ENCODE measurements at regions not wholly inside any gene's neighbourhood (a gene's known extent, or its start where the extent isn't known, plus 50 kb on each side); places are given as distances from the start of the nearest gene placed in this dataset.

DNA sequence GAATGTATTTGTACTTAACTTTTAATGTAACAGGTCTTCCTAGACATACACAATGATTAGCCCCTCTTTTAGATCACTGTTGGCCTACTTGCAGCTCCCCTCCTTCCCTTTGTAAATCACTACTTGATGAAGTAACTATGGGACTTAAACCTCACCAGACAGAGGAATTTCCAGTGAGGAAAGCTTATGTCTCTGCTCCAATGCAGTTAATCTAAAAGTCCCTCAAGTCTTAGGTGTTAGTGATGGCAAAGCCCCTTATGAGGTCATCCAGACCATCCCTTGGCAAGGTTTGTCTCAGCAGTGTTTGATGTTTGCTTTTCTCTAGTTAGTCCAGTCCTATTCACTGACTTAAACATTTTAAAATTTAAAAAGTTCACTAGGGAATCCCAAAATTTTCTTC is 877.3 kb upstream of the INTU start:
- H3K36me3 ChIP-seq (ENCODE audit: control insufficient read depth in 2 of 2, insufficient read depth in 2 of 2, low read length in 1 of 2), result no peaks in the 10 kb centered on the region
- H3K4me1 ChIP-seq (ENCODE audit: control insufficient read depth, insufficient read depth, low read length), result no peaks in the 10 kb centered on the region
- no peaks in the 10 kb centered on the region for H3K79me2 ChIP-seq (ENCODE audit: control insufficient read depth, insufficient read depth, low read length)
- intact Hi-C loops (cut with micrococcal nuclease; ENCODE audit: unreplicated experiment), result no loop called here
- ChIA-PET POLR2A (no interaction called here), SMC1A (ENCODE audit: uncharacterized antibody, unreplicated experiment) (interaction anchor here (2.1 kb wide), 1 partner anchor 13 kb away, joined by 4 read pairs; no protein-coding TSS in a partner anchor), CTCF (no interaction called here), RAD21 (ENCODE audit: unreplicated experiment) (no interaction called here)
- H3K4me2 ChIP-seq (ENCODE audit: control insufficient read depth, insufficient read depth), result no peak overlapping the region
- FAIRE-seq (no peak), ATAC-seq (no peak), DNase-seq (ENCODE audit: low read depth, low spot score) (no peak)
- in situ Hi-C loops (cut with MboI), result no loop called here
- no peak overlapping the region for H3K9ac ChIP-seq (ENCODE audit: control insufficient read depth, insufficient read depth, low read length)
- no peaks in the 10 kb centered on the region for H3K9me3 ChIP-seq (replicated peaks; ENCODE audit: control insufficient read depth, insufficient read depth, low read length)
- no peaks in the 10 kb centered on the region for H4K20me1 ChIP-seq (ENCODE audit: control insufficient read depth, insufficient read depth)
- no peak overlapping the region for H2AFZ ChIP-seq (ENCODE audit: control insufficient read depth, low read depth, low read length)
- no peaks in the 10 kb centered on the region for H3K27me3 ChIP-seq (replicated peaks in 1 of 2; ENCODE audit: control insufficient read depth in 2 of 2, insufficient read depth in 2 of 2, low read length in 1 of 2)
- H3K27ac ChIP-seq (ENCODE audit: control insufficient read depth, insufficient read depth), result no peak overlapping the region
- BruUV-seq (replicated peaks), result no TSS peak
- TF ChIP-seq, protein P1, sequence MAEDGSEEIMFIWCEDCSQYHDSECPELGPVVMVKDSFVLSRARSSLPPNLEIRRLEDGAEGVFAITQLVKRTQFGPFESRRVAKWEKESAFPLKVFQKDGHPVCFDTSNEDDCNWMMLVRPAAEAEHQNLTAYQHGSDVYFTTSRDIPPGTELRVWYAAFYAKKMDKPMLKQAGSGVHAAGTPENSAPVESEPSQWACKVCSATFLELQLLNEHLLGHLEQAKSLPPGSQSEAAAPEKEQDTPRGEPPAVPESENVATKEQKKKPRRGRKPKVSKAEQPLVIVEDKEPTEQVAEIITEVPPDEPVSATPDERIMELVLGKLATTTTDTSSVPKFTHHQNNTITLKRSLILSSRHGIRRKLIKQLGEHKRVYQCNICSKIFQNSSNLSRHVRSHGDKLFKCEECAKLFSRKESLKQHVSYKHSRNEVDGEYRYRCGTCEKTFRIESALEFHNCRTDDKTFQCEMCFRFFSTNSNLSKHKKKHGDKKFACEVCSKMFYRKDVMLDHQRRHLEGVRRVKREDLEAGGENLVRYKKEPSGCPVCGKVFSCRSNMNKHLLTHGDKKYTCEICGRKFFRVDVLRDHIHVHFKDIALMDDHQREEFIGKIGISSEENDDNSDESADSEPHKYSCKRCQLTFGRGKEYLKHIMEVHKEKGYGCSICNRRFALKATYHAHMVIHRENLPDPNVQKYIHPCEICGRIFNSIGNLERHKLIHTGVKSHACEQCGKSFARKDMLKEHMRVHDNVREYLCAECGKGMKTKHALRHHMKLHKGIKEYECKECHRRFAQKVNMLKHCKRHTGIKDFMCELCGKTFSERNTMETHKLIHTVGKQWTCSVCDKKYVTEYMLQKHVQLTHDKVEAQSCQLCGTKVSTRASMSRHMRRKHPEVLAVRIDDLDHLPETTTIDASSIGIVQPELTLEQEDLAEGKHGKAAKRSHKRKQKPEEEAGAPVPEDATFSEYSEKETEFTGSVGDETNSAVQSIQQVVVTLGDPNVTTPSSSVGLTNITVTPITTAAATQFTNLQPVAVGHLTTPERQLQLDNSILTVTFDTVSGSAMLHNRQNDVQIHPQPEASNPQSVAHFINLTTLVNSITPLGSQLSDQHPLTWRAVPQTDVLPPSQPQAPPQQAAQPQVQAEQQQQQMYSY (CRISPR knock-in tag; IDR thresholded peaks at IDR 0.05), result no peak
- TF ChIP-seq ZSCAN29 (IDR thresholded peaks at IDR 0.05), result no peak
- no peak for TF ChIP-seq BACH1 (IDR thresholded peaks at IDR 0.05; ENCODE audit: borderline replicate concordance)
- no peak for TF ChIP-seq ETV6 (conservative IDR thresholded peaks at IDR 0.05 in 1 of 2, IDR thresholded peaks at IDR 0.05 in 1 of 2; ENCODE audit: borderline replicate concordance in 1 of 2, low read depth in 1 of 2)
- no peak for TF ChIP-seq SMARCA5 (IDR thresholded peaks at IDR 0.05)
- TF ChIP-seq ZNF207 (IDR thresholded peaks at IDR 0.05; ENCODE audit: borderline replicate concordance), result no peak
- no peak for TF ChIP-seq IKZF1 (conservative IDR thresholded peaks at IDR 0.05)
- TF ChIP-seq STAT3 (IDR thresholded peaks at IDR 0.05; ENCODE audit: low read depth, low read length), result no peak
- TF ChIP-seq NBN (IDR thresholded peaks at IDR 0.05), result no peak
- TF ChIP-seq ATF7 (IDR thresholded peaks at IDR 0.05; ENCODE audit: low read depth), result no peak
- TF ChIP-seq YY1 (IDR thresholded peaks at IDR 0.05; ENCODE audit: low read depth, low read length), result no peak
- TF ChIP-seq HDAC6 (IDR thresholded peaks at IDR 0.05; ENCODE audit: unreplicated experiment), result no peak
- no peak for TF ChIP-seq SMAD5 (IDR thresholded peaks at IDR 0.05; ENCODE audit: low read depth)
- no peak for TF ChIP-seq MTA3 (IDR thresholded peaks at IDR 0.05; ENCODE audit: borderline replicate concordance, low read length)
- TF ChIP-seq TBL1XR1 (IDR thresholded peaks at IDR 0.05; ENCODE audit: low read depth, low read length), result no peak
- TF ChIP-seq NRF1 (conservative IDR thresholded peaks at IDR 0.05; ENCODE audit: low read depth, low read length), result no peak
- TF ChIP-seq EED (IDR thresholded peaks at IDR 0.05; ENCODE audit: low read depth), result no peak
- H3K4me3 ChIP-seq, result no peak overlapping the region
